ENCODE measurements at regions not wholly inside any gene's neighbourhood (a gene's known extent, or its start where the extent isn't known, plus 50 kb on each side); places are given as distances from the start of the nearest gene placed in this dataset.

DNA sequence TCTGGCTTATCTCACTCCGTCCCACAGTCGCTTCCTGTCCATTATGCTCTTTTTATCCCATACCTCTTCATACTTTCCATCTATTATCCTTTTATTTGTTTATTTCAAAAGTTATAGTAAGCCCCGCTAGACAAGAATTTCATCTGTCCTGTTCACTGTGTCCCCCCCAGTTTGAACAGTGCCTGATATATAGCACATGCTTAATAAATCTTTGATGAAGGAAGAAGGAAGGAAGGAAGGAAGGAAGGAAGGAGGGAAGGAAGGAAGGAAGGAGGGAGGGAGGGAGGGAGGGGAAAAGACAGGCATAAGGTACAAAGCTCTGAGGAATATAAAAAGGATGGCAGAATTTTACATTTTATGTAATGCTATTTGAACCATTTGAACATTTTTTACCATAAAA lies 324.7 kb downstream of the GXYLT1 start:
- no peak for TF ChIP-seq EGR1 (IDR thresholded peaks at IDR 0.05)
- no peak for TF ChIP-seq CREB1 (IDR thresholded peaks at IDR 0.05; ENCODE audit: low read depth)
- TF ChIP-seq TEAD4 (IDR thresholded peaks at IDR 0.05) = no peak
- TF ChIP-seq NFIC (IDR thresholded peaks at IDR 0.05) = no peak
- no peak for TF ChIP-seq YY1 (IDR thresholded peaks at IDR 0.05; ENCODE audit: low read depth)
- no peak for TF ChIP-seq TAF1 (IDR thresholded peaks at IDR 0.05; ENCODE audit: low read depth)
- TF ChIP-seq FOXM1 (IDR thresholded peaks at IDR 0.05; ENCODE audit: borderline replicate concordance, low read depth) = no peak
- no peak for TF ChIP-seq EP300 (IDR thresholded peaks at IDR 0.05; ENCODE audit: borderline replicate concordance)
- TF ChIP-seq RAD21 (IDR thresholded peaks at IDR 0.05; ENCODE audit: low read depth) = no peak
- TF ChIP-seq, protein P1, sequence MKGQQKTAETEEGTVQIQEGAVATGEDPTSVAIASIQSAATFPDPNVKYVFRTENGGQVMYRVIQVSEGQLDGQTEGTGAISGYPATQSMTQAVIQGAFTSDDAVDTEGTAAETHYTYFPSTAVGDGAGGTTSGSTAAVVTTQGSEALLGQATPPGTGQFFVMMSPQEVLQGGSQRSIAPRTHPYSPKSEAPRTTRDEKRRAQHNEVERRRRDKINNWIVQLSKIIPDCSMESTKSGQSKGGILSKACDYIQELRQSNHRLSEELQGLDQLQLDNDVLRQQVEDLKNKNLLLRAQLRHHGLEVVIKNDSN (IDR thresholded peaks at IDR 0.05) = no peak

All from Ishikawa (cell line).